DND-41 (cell line): ENCODE measurements at regions not wholly inside any gene's neighbourhood (a gene's known extent, or its start where the extent isn't known, plus 50 kb on each side); places are given as distances from the start of the nearest gene placed in this dataset.

Experiments
- EZH2 ChIP-seq: IDR thresholded peaks from 3 replicates; pipeline ENCODE4 v1.6.1; 2012; ENCODE audit warnings: borderline replicate concordance, low read depth, mild to moderate bottlenecking, moderate library complexity, low read length, inconsistent platforms; ENCODE audit not compliant: severe bottlenecking
- TF ChIP-seq, protein P1 (sequence below): IDR thresholded peaks from 2 replicates; pipeline ENCODE4 v1.5.1; 2012; ENCODE audit warnings: borderline replicate concordance, low read length, moderate library complexity, mild to moderate bottlenecking; ENCODE audit not compliant: poor library complexity, severe bottlenecking; ENCODE audit errors: extremely low read depth

DNA sequence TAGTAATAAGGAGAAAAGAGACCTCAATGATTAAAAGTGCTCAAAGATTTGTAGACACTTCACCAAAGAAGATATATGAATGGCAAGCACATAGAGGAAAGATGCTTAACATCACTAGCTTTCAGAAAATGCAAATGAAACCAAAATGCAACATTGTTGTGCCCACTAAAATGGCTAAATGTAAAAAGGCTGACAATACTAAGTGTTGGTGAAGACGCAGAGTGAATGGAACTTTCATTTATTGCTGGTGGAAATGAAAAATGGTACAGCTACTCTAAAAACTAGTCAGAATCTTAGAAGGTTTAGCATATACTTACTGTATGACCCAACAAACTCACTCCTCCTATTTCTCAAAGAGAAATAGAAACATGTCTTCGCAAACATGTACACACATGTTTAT is 212.9 kb upstream of the PITRM1 start:
- TF ChIP-seq, protein P1, sequence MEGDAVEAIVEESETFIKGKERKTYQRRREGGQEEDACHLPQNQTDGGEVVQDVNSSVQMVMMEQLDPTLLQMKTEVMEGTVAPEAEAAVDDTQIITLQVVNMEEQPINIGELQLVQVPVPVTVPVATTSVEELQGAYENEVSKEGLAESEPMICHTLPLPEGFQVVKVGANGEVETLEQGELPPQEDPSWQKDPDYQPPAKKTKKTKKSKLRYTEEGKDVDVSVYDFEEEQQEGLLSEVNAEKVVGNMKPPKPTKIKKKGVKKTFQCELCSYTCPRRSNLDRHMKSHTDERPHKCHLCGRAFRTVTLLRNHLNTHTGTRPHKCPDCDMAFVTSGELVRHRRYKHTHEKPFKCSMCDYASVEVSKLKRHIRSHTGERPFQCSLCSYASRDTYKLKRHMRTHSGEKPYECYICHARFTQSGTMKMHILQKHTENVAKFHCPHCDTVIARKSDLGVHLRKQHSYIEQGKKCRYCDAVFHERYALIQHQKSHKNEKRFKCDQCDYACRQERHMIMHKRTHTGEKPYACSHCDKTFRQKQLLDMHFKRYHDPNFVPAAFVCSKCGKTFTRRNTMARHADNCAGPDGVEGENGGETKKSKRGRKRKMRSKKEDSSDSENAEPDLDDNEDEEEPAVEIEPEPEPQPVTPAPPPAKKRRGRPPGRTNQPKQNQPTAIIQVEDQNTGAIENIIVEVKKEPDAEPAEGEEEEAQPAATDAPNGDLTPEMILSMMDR: no peak
- no peak for TF ChIP-seq EZH2
